Stimulated activated CD4-positive, alpha-beta T cell treated with anti-CD3 and anti-CD28 coated beads, Interleukin-12 subunit alpha, Interleukin-12 subunit beta, amount 100 ng/mL, for 4 hours (primary cell): ENCODE measurements at regions not wholly inside any gene's neighbourhood (a gene's known extent, or its start where the extent isn't known, plus 50 kb on each side); places are given as distances from the start of the nearest gene placed in this dataset.
"Not testable (repeated sequence)": the region's sequence is repeated elsewhere in the genome, so short reads cannot be mapped to it uniquely, and the experiment has no call there.

Experiments used
- DNase-seq: peaks from one replicate; pipeline ENCODE4 v3.0.0-alpha.2; 2020

- DNase-seq = no peak
These were observed 335.7 kb upstream of the SNX7 start for GRCh38 chr1:98325646-98326440.

GRCh38 chr1:98323906-98324358, 337.6 kb upstream of the SNX7 start:
- no peak for DNase-seq

- DNase-seq = no peak
These were observed 338.1 kb upstream of the SNX7 start for GRCh38 chr1:98323388-98323787.

GRCh38 chr1:98322966-98323365, 338.6 kb upstream of the SNX7 start:
- DNase-seq = no peak

GRCh38 chr1:98322086-98322485, 339.4 kb upstream of the SNX7 start:
- DNase-seq = no peak

- no peak for DNase-seq
These were observed 340.3 kb upstream of the SNX7 start for GRCh38 chr1:98321191-98321590.

GRCh38 chr1:98316286-98316905, 345.1 kb upstream of the SNX7 start:
- no peak for DNase-seq

- no peak for DNase-seq
These were observed 346.2 kb upstream of the SNX7 start for GRCh38 chr1:98315309-98315708.

- no peak for DNase-seq
These were observed 346.9 kb upstream of the SNX7 start for GRCh38 chr1:98314601-98315000.

- no peak for DNase-seq
These were observed 354.9 kb upstream of the SNX7 start for GRCh38 chr1:98306517-98307089.

GRCh38 chr1:98305362-98305761, 356.2 kb upstream of the SNX7 start:
- no peak for DNase-seq

GRCh38 chr1:98304888-98305287, 356.6 kb upstream of the SNX7 start:
- no peak for DNase-seq

GRCh38 chr1:98299861-98300260, 361.7 kb upstream of the SNX7 start:
- DNase-seq = no peak

- no peak for DNase-seq
These were observed 362.2 kb upstream of the SNX7 start for GRCh38 chr1:98299313-98299712.

GRCh38 chr1:98298319-98298718, 363.2 kb upstream of the SNX7 start:
- no peak for DNase-seq

- DNase-seq = no peak
These were observed 364.8 kb upstream of the SNX7 start for GRCh38 chr1:98296681-98297080.

- no peak for DNase-seq
These were observed 367.4 kb upstream of the SNX7 start for GRCh38 chr1:98294127-98294526.

GRCh38 chr1:98292994-98293393, 368.5 kb upstream of the SNX7 start:
- no peak for DNase-seq

- DNase-seq = no peak
These were observed 368.5 kb upstream of the DPYD start for GRCh38 chr1:98289311-98289710.

GRCh38 chr1:98288494-98288893, 367.7 kb upstream of the DPYD start:
- DNase-seq = no peak

- no peak for DNase-seq
These were observed 366.8 kb upstream of the DPYD start for GRCh38 chr1:98287626-98288025.

GRCh38 chr1:98286656-98287055, 365.8 kb upstream of the DPYD start:
- no peak for DNase-seq

GRCh38 chr1:98285286-98285685, 364.5 kb upstream of the DPYD start:
- DNase-seq = not testable (repeated sequence)

GRCh38 chr1:98280049-98280448, 359.2 kb upstream of the DPYD start:
- no peak for DNase-seq
